ENCODE measurements at regions not wholly inside any gene's neighbourhood (a gene's known extent, or its start where the extent isn't known, plus 50 kb on each side); places are given as distances from the start of the nearest gene placed in this dataset.

- no peaks in the 10 kb centered on the region for H3K27me3 ChIP-seq (ENCODE audit: control insufficient read depth in 1 of 2, insufficient read depth in 2 of 2, low read length in 2 of 2)
- 45 to 54% methylated on average over 9 of the region's 9 CpGs for WGBS, 2 donors
Observed at GRCh38 chr2:176652300-176653182, 383.3 kb downstream of the MTX2 start.

GRCh38 chr2:176653479-176654443 is 384.5 kb downstream of the MTX2 start:
- Histone ChIP-seq H3K4me3 (ENCODE audit: low read depth in 1 of 2, low read length in 2 of 2) (no peak overlapping the region), H3K27me3 (ENCODE audit: control insufficient read depth in 1 of 2, insufficient read depth in 2 of 2, low read length in 2 of 2) (no peaks in the 10 kb centered on the region), H3K9me3 (ENCODE audit: control insufficient read depth in 2 of 2, insufficient read depth in 1 of 2, low read depth in 1 of 2, low read length in 1 of 2) (no peaks in the 10 kb centered on the region), H3K27ac (ENCODE audit: low read depth in 2 of 2, low read length in 1 of 2) (no peak overlapping the region), H3K4me1 (ENCODE audit: control insufficient read depth in 2 of 2, insufficient read depth in 2 of 2, low read length in 1 of 2) (no peaks in the 10 kb centered on the region), H3K36me3 (ENCODE audit: control insufficient read depth in 2 of 2, insufficient read depth in 2 of 2, low read length in 1 of 2) (no peaks in the 10 kb centered on the region)
- WGBS, 2 donors: 33 to 34% methylated on average over 10 of the region's 10 CpGs

More at GRCh38 chr2:176652300-176653182, 383.3 kb downstream of the MTX2 start:
- H3K36me3 ChIP-seq (ENCODE audit: control insufficient read depth in 2 of 2, insufficient read depth in 2 of 2, low read length in 1 of 2): no peaks in the 10 kb centered on the region
- H3K9me3 ChIP-seq (ENCODE audit: control insufficient read depth in 2 of 2, insufficient read depth in 1 of 2, low read depth in 1 of 2, low read length in 1 of 2): no peaks in the 10 kb centered on the region
- no peak overlapping the region for H3K27ac ChIP-seq (ENCODE audit: low read depth in 2 of 2, low read length in 1 of 2)
- H3K4me1 ChIP-seq (ENCODE audit: control insufficient read depth in 2 of 2, insufficient read depth in 2 of 2, low read length in 1 of 2): no peaks in the 10 kb centered on the region
- no peak overlapping the region for H3K4me3 ChIP-seq (ENCODE audit: low read depth in 1 of 2, low read length in 2 of 2)

GRCh38 chr2:176656038-176656775 is 387.0 kb downstream of the MTX2 start:
- H3K27ac ChIP-seq (ENCODE audit: low read depth in 2 of 2, low read length in 1 of 2): no peak overlapping the region
- no peaks in the 10 kb centered on the region for H3K9me3 ChIP-seq (ENCODE audit: control insufficient read depth in 2 of 2, insufficient read depth in 1 of 2, low read depth in 1 of 2, low read length in 1 of 2)
- H3K27me3 ChIP-seq (ENCODE audit: control insufficient read depth in 1 of 2, insufficient read depth in 2 of 2, low read length in 2 of 2): peaks cover 0 to 2% of the 10 kb centered on the region in 2 donors
- H3K36me3 ChIP-seq (ENCODE audit: control insufficient read depth in 2 of 2, insufficient read depth in 2 of 2, low read length in 1 of 2): no peaks in the 10 kb centered on the region
- H3K4me3 ChIP-seq (ENCODE audit: low read depth in 1 of 2, low read length in 2 of 2): no peak overlapping the region
- no peaks in the 10 kb centered on the region for H3K4me1 ChIP-seq (ENCODE audit: control insufficient read depth in 2 of 2, insufficient read depth in 2 of 2, low read length in 1 of 2)
- WGBS, 2 donors: 51 to 63% methylated on average over 2 of the region's 2 CpGs

DNA sequence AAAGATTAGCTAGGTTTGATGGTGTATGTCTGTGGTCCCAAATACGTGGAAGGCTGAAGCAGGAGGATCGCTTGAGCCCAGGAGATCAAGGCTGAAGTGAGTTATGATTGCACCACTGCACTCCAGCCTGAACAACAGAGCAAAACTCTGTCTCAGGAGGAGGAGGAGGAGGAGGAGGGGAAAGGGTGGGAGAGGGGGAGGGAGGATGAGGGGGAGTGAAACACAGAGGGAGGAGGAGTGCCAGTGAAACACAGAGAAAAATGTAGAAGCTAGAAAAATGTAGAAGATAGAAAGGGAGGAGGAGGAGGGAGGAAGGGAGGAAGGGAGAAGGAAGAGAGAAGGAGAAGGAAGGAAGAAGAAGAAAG is 387.5 kb downstream of the MTX2 start:
- WGBS, 2 donors: 84 to 90% methylated on average over 2 of the region's 2 CpGs
- no peak overlapping the region for H3K4me3 ChIP-seq (ENCODE audit: low read depth in 1 of 2, low read length in 2 of 2)
- peaks cover 0 to 2% of the 10 kb centered on the region in 2 donors for H3K27me3 ChIP-seq (ENCODE audit: control insufficient read depth in 1 of 2, insufficient read depth in 2 of 2, low read length in 2 of 2)
- H3K4me1 ChIP-seq (ENCODE audit: control insufficient read depth in 2 of 2, insufficient read depth in 2 of 2, low read length in 1 of 2): no peaks in the 10 kb centered on the region
- H3K27ac ChIP-seq (ENCODE audit: low read depth in 2 of 2, low read length in 1 of 2): no peak overlapping the region
- no peaks in the 10 kb centered on the region for H3K9me3 ChIP-seq (ENCODE audit: control insufficient read depth in 2 of 2, insufficient read depth in 1 of 2, low read depth in 1 of 2, low read length in 1 of 2)
- H3K36me3 ChIP-seq (ENCODE audit: control insufficient read depth in 2 of 2, insufficient read depth in 2 of 2, low read length in 1 of 2): no peaks in the 10 kb centered on the region

- Histone ChIP-seq H3K9me3 (ENCODE audit: control insufficient read depth in 2 of 2, insufficient read depth in 1 of 2, low read depth in 1 of 2, low read length in 1 of 2) (no peaks in the 10 kb centered on the region), H3K36me3 (ENCODE audit: control insufficient read depth in 2 of 2, insufficient read depth in 2 of 2, low read length in 1 of 2) (no peaks in the 10 kb centered on the region), H3K27ac (ENCODE audit: low read depth in 2 of 2, low read length in 1 of 2) (no peak overlapping the region), H3K4me3 (ENCODE audit: low read depth in 1 of 2, low read length in 2 of 2) (no peak overlapping the region), H3K4me1 (ENCODE audit: control insufficient read depth in 2 of 2, insufficient read depth in 2 of 2, low read length in 1 of 2) (no peaks in the 10 kb centered on the region), H3K27me3 (ENCODE audit: control insufficient read depth in 1 of 2, insufficient read depth in 2 of 2, low read length in 2 of 2) (peaks cover 0 to 2% of the 10 kb centered on the region in 2 donors)
- WGBS, 2 donors: 39 to 46% methylated on average over 2 of the region's 2 CpGs
Observed at GRCh38 chr2:176657393-176657792, 388.2 kb downstream of the MTX2 start.

DNA sequence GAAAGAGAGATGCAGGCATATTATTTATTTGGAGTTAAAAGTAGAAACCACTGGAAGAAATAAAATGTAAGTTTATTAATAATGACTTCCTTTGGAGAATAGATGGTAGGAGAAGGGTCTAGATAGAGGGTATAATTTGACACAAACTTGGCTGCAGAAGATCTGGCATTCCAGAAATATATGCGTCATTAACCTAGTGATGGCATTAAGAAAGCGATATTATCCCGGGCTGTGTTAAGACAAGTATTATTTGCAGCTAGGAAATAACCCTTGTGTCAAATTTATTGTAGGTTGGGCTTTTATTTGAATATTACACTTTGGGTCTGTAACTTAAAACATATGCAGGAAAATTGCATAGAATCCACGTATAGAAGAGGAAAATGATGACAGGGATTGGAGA is 389.5 kb downstream of the MTX2 start:
- Histone ChIP-seq H3K4me3 (ENCODE audit: low read depth in 1 of 2, low read length in 2 of 2) (no peak overlapping the region), H3K4me1 (ENCODE audit: control insufficient read depth in 2 of 2, insufficient read depth in 2 of 2, low read length in 1 of 2) (no peaks in the 10 kb centered on the region), H3K27me3 (ENCODE audit: control insufficient read depth in 1 of 2, insufficient read depth in 2 of 2, low read length in 2 of 2) (peaks cover 0 to 2% of the 10 kb centered on the region in 2 donors), H3K36me3 (ENCODE audit: control insufficient read depth in 2 of 2, insufficient read depth in 2 of 2, low read length in 1 of 2) (no peaks in the 10 kb centered on the region), H3K9me3 (ENCODE audit: control insufficient read depth in 2 of 2, insufficient read depth in 1 of 2, low read depth in 1 of 2, low read length in 1 of 2) (no peaks in the 10 kb centered on the region), H3K27ac (ENCODE audit: low read depth in 2 of 2, low read length in 1 of 2) (no peak overlapping the region)
- WGBS, 2 donors: 51 to 67% methylated on average over 4 of the region's 4 CpGs

- no peaks in the 10 kb centered on the region for H3K9me3 ChIP-seq (ENCODE audit: control insufficient read depth in 2 of 2, insufficient read depth in 1 of 2, low read depth in 1 of 2, low read length in 1 of 2)
- H3K27me3 ChIP-seq (ENCODE audit: control insufficient read depth in 1 of 2, insufficient read depth in 2 of 2, low read length in 2 of 2): peaks cover 0 to 2% of the 10 kb centered on the region in 2 donors
- no peaks in the 10 kb centered on the region for H3K36me3 ChIP-seq (ENCODE audit: control insufficient read depth in 2 of 2, insufficient read depth in 2 of 2, low read length in 1 of 2)
- H3K4me1 ChIP-seq (ENCODE audit: control insufficient read depth in 2 of 2, insufficient read depth in 2 of 2, low read length in 1 of 2): no peaks in the 10 kb centered on the region
- H3K4me3 ChIP-seq (ENCODE audit: low read depth in 1 of 2, low read length in 2 of 2): no peak overlapping the region
- no peak overlapping the region for H3K27ac ChIP-seq (ENCODE audit: low read depth in 2 of 2, low read length in 1 of 2)
- 86% methylated on average over 2 of the region's 2 CpGs for WGBS, 2 donors
Observed at GRCh38 chr2:176662753-176663152, 393.5 kb downstream of the MTX2 start.

- no peaks in the 10 kb centered on the region for H3K4me1 ChIP-seq (ENCODE audit: control insufficient read depth in 2 of 2, insufficient read depth in 2 of 2, low read length in 1 of 2)
- no peak overlapping the region for H3K4me3 ChIP-seq (ENCODE audit: low read depth in 1 of 2, low read length in 2 of 2)
- 65 to 66% methylated on average over 4 of the region's 4 CpGs for WGBS, 2 donors
- H3K36me3 ChIP-seq (ENCODE audit: control insufficient read depth in 2 of 2, insufficient read depth in 2 of 2, low read length in 1 of 2): no peaks in the 10 kb centered on the region
- no peaks in the 10 kb centered on the region for H3K9me3 ChIP-seq (ENCODE audit: control insufficient read depth in 2 of 2, insufficient read depth in 1 of 2, low read depth in 1 of 2, low read length in 1 of 2)
- no peaks in the 10 kb centered on the region for H3K27me3 ChIP-seq (ENCODE audit: control insufficient read depth in 1 of 2, insufficient read depth in 2 of 2, low read length in 2 of 2)
- no peak overlapping the region for H3K27ac ChIP-seq (ENCODE audit: low read depth in 2 of 2, low read length in 1 of 2)
Observed at GRCh38 chr2:176664478-176664877, 395.2 kb downstream of the MTX2 start.

- Histone ChIP-seq H3K27me3 (ENCODE audit: control insufficient read depth in 1 of 2, insufficient read depth in 2 of 2, low read length in 2 of 2) (no peaks in the 10 kb centered on the region), H3K36me3 (ENCODE audit: control insufficient read depth in 2 of 2, insufficient read depth in 2 of 2, low read length in 1 of 2) (no peaks in the 10 kb centered on the region), H3K9me3 (ENCODE audit: control insufficient read depth in 2 of 2, insufficient read depth in 1 of 2, low read depth in 1 of 2, low read length in 1 of 2) (no peaks in the 10 kb centered on the region), H3K27ac (ENCODE audit: low read depth in 2 of 2, low read length in 1 of 2) (no peak overlapping the region), H3K4me1 (ENCODE audit: control insufficient read depth in 2 of 2, insufficient read depth in 2 of 2, low read length in 1 of 2) (no peaks in the 10 kb centered on the region), H3K4me3 (ENCODE audit: low read depth in 1 of 2, low read length in 2 of 2) (no peak overlapping the region)
- WGBS, 2 donors: 81 to 88% methylated on average over 1 of the region's 1 CpG
Observed at GRCh38 chr2:176665086-176665485, 395.8 kb downstream of the MTX2 start.
